ENCODE measurements at regions not wholly inside any gene's neighbourhood (a gene's known extent, or its start where the extent isn't known, plus 50 kb on each side); places are given as distances from the start of the nearest gene placed in this dataset.

GRCh38 chrX:138871739-138872138 lies 160.2 kb upstream of the FGF13 start:
- no peak for ATAC-seq (ENCODE audit: low read depth)
- H3K27me3 ChIP-seq (ENCODE audit: insufficient read depth, poor library complexity, severe bottlenecking): no peaks in the 10 kb centered on the region
- no peak overlapping the region for H3K4me3 ChIP-seq (ENCODE audit: severe bottlenecking)
- no peak for DNase-seq (ENCODE audit: low spot score)
- no peak for TF ChIP-seq CTCF (IDR thresholded peaks at IDR 0.05; ENCODE audit: poor library complexity, severe bottlenecking)
- H3K27ac ChIP-seq (ENCODE audit: poor library complexity, severe bottlenecking): no peak overlapping the region
- no peaks in the 10 kb centered on the region for H3K9me3 ChIP-seq (ENCODE audit: severe bottlenecking)
- no peaks in the 10 kb centered on the region for H3K4me1 ChIP-seq (ENCODE audit: insufficient read depth, poor library complexity, severe bottlenecking)
- no peaks in the 10 kb centered on the region for H3K36me3 ChIP-seq (ENCODE audit: low read depth)

- Histone ChIP-seq H3K27me3 (ENCODE audit: insufficient read depth, poor library complexity, severe bottlenecking) (no peaks in the 10 kb centered on the region), H3K4me3 (ENCODE audit: severe bottlenecking) (no peak overlapping the region), H3K4me1 (ENCODE audit: insufficient read depth, poor library complexity, severe bottlenecking) (no peaks in the 10 kb centered on the region), H3K9me3 (ENCODE audit: severe bottlenecking) (no peaks in the 10 kb centered on the region), H3K27ac (ENCODE audit: poor library complexity, severe bottlenecking) (no peak overlapping the region), H3K36me3 (ENCODE audit: low read depth) (no peaks in the 10 kb centered on the region)
- no peak for TF ChIP-seq CTCF (IDR thresholded peaks at IDR 0.05; ENCODE audit: poor library complexity, severe bottlenecking)
- no peak for ATAC-seq (ENCODE audit: low read depth)
- no peak for DNase-seq (ENCODE audit: low spot score)
Measured at GRCh38 chrX:138866643-138867042, 155.1 kb upstream of the FGF13 start.

DNA sequence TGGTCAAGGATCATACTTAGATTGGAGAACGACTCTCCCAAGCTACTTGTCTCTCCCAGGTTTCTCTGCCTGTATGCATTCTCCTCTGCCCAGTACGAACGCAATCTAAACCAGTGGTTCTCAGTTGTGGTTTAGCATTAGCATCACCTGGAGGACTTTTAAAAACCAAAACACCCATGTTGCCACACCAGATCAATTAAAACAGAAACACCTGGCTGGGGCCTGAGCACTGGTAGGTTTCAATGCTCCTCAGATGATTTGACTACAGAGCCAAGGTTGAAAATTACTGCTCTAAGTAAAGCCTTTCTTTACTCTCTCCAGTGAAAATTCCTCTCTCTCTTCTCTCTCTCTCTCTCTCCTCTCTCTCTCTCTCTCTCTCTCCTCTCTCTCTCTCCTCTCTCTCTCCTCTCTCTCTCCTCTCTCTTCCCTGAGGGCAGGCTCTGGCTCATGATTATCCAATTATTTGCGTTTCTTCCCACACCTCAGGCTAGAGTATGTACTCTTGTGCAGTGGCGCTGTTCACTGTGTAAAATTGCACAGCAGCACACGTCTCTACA lies 153.7 kb upstream of the FGF13 start:
- ATAC-seq (ENCODE audit: low read depth) (no peak), DNase-seq (ENCODE audit: low spot score) (no peak)
- H3K27me3 ChIP-seq (ENCODE audit: insufficient read depth, poor library complexity, severe bottlenecking): no peaks in the 10 kb centered on the region
- H3K4me3 ChIP-seq (ENCODE audit: severe bottlenecking): no peak overlapping the region
- TF ChIP-seq CTCF (IDR thresholded peaks at IDR 0.05; ENCODE audit: poor library complexity, severe bottlenecking): no peak
- H3K9me3 ChIP-seq (ENCODE audit: severe bottlenecking): no peaks in the 10 kb centered on the region
- no peak overlapping the region for H3K27ac ChIP-seq (ENCODE audit: poor library complexity, severe bottlenecking)
- H3K36me3 ChIP-seq (ENCODE audit: low read depth): no peaks in the 10 kb centered on the region
- H3K4me1 ChIP-seq (ENCODE audit: insufficient read depth, poor library complexity, severe bottlenecking): no peaks in the 10 kb centered on the region

- TF ChIP-seq CTCF (IDR thresholded peaks at IDR 0.05; ENCODE audit: poor library complexity, severe bottlenecking): no peak
- Histone ChIP-seq H3K27me3 (ENCODE audit: insufficient read depth, poor library complexity, severe bottlenecking) (no peaks in the 10 kb centered on the region), H3K4me3 (ENCODE audit: severe bottlenecking) (no peak overlapping the region), H3K27ac (ENCODE audit: poor library complexity, severe bottlenecking) (no peak overlapping the region), H3K36me3 (ENCODE audit: low read depth) (no peaks in the 10 kb centered on the region), H3K4me1 (ENCODE audit: insufficient read depth, poor library complexity, severe bottlenecking) (peaks cover 4% of the 10 kb centered on the region), H3K9me3 (ENCODE audit: severe bottlenecking) (no peaks in the 10 kb centered on the region)
- ATAC-seq (ENCODE audit: low read depth) (no peak), DNase-seq (ENCODE audit: low spot score) (no peak)
Measured at GRCh38 chrX:138859421-138859820, 147.9 kb upstream of the FGF13 start.

DNA sequence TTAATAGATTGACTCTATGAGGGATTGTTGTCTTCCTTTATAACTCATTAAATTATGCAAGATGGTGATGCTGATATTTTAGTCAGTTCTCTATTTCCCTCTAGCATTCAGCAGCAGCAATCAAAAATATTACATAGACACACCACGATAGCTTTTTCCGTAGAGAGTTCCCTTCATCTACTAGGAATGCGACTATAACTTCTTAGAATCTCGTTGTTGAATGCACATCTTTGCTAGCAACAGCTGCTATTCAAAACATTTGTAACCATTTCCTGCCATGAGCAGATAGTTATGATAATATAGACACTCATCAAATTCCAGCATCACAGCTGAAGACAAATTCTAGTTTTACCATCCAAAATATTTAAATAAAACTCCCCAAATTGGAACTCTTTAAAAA lies 147.4 kb upstream of the FGF13 start:
- no peak for ATAC-seq (ENCODE audit: low read depth)
- Histone ChIP-seq H3K27ac (ENCODE audit: poor library complexity, severe bottlenecking) (no peak overlapping the region), H3K9me3 (ENCODE audit: severe bottlenecking) (no peaks in the 10 kb centered on the region), H3K36me3 (ENCODE audit: low read depth) (no peaks in the 10 kb centered on the region), H3K27me3 (ENCODE audit: insufficient read depth, poor library complexity, severe bottlenecking) (no peaks in the 10 kb centered on the region), H3K4me1 (ENCODE audit: insufficient read depth, poor library complexity, severe bottlenecking) (peaks cover 4% of the 10 kb centered on the region), H3K4me3 (ENCODE audit: severe bottlenecking) (no peak overlapping the region)
- DNase-seq (ENCODE audit: low spot score): no peak
- TF ChIP-seq CTCF (IDR thresholded peaks at IDR 0.05; ENCODE audit: poor library complexity, severe bottlenecking): no peak

All from RWPE2 (cell line).